Liver (tissue), 8 donors: ENCODE measurements at regions not wholly inside any gene's neighbourhood (a gene's known extent, or its start where the extent isn't known, plus 50 kb on each side); places are given as distances from the start of the nearest gene placed in this dataset.

Experiments used
- DNase-seq: peaks from one replicate; pipeline ENCODE4 v3.0.0-alpha.2; 2017; ENCODE audit warnings: low spot score
- H3K27ac ChIP-seq, 2 donors: one replicate each; pipeline ENCODE4 v1.7.0; 2013; ENCODE audit warnings: inconsistent platforms in 2 of 2, low read length in 2 of 2, control low read depth in 1 of 2, low read depth in 1 of 2, mild to moderate bottlenecking in 1 of 2
- H3K27me3 ChIP-seq, 4 donors: one replicate each; pipeline versions ENCODE4 v1.6.1 to v1.7.0; 2013; ENCODE audit warnings: low read length in 3 of 4, inconsistent platforms in 1 of 4, mild to moderate bottlenecking in 1 of 4, moderate library complexity in 1 of 4; ENCODE audit not compliant: control insufficient read depth in 4 of 4, insufficient read depth in 4 of 4
- H3K36me3 ChIP-seq, 4 donors: one replicate each; pipeline versions ENCODE4 v1.6.1 to v1.7.0; 2013; ENCODE audit warnings: low read length in 3 of 4, mild to moderate bottlenecking in 3 of 4, low read depth in 1 of 4, moderate library complexity in 1 of 4; ENCODE audit not compliant: control insufficient read depth in 4 of 4, insufficient read depth in 3 of 4
- H3K4me1 ChIP-seq, 4 donors: one replicate each; pipeline versions ENCODE4 v1.6.1 to v1.7.0; 2013; ENCODE audit warnings: low read length in 3 of 4, mild to moderate bottlenecking in 3 of 4, moderate library complexity in 1 of 4; ENCODE audit not compliant: control insufficient read depth in 4 of 4, insufficient read depth in 4 of 4
- H3K4me3 ChIP-seq, 3 donors: one replicate each; pipeline versions ENCODE4 v1.6.1 to v1.7.0; 2013; ENCODE audit warnings: low read length in 3 of 3, control low read depth in 1 of 3, low read depth in 1 of 3, mild to moderate bottlenecking in 1 of 3
- H3K9ac ChIP-seq, 2 donors: one replicate each; pipeline ENCODE4 v1.7.0; 2013; ENCODE audit warnings: low read length in 2 of 2, mild to moderate bottlenecking in 2 of 2, moderate library complexity in 2 of 2, control low read depth in 1 of 2, low read depth in 1 of 2
- H3K9me3 ChIP-seq, 4 donors: one replicate each; pipeline versions ENCODE4 v1.6.1 to v1.7.0; 2013; ENCODE audit warnings: low read length in 3 of 4; ENCODE audit not compliant: control insufficient read depth in 4 of 4
- ATF3 ChIP-seq: IDR thresholded peaks from 2 replicates; pipeline ENCODE4 v1.6.1; 2016; ENCODE audit warnings: antibody characterized with exemption
- CTCF ChIP-seq: fragments of 150-350 bp; IDR thresholded peaks from 2 replicates; pipeline ENCODE4 v1.5.1; 2017; ENCODE audit warnings: improper control_type of control experiment, low read depth, low read length; ENCODE audit not compliant: missing input control
- EGR1 ChIP-seq, 2 donors: IDR thresholded peaks; 2 replicates each; pipeline ENCODE4 v1.6.1; 2016 to 2018; ENCODE audit warnings: antibody characterized with exemption in 2 of 2, low read depth in 2 of 2
- FOXA1 ChIP-seq: IDR thresholded peaks from 2 replicates; pipeline ENCODE4 v1.6.1; 2016; ENCODE audit warnings: antibody characterized with exemption
- FOXA2 ChIP-seq: IDR thresholded peaks from 2 replicates; pipeline ENCODE4 v1.6.1; 2016; ENCODE audit warnings: antibody characterized with exemption
- GABPA ChIP-seq, 2 donors: IDR thresholded peaks in 1 of 2; conservative IDR thresholded peaks in 1 of 2; 2 replicates each; pipeline ENCODE4 v1.6.1; 2016; ENCODE audit warnings: antibody characterized with exemption in 2 of 2, mild to moderate bottlenecking in 1 of 2, moderate library complexity in 1 of 2
- HNF4G ChIP-seq: IDR thresholded peaks from 2 replicates; pipeline ENCODE4 v1.6.1; 2016; ENCODE audit warnings: antibody characterized with exemption
- JUND ChIP-seq, 2 donors: IDR thresholded peaks; 2 replicates each; pipeline ENCODE4 v1.6.1; 2016; ENCODE audit warnings: antibody characterized with exemption in 2 of 2
- MAX ChIP-seq: IDR thresholded peaks from 2 replicates; pipeline ENCODE4 v1.6.1; 2016; ENCODE audit warnings: antibody characterized with exemption
- RAD21 ChIP-seq, 2 donors: IDR thresholded peaks; 2 replicates each; pipeline ENCODE4 v1.6.1; 2016; ENCODE audit warnings: antibody characterized with exemption in 2 of 2, mild to moderate bottlenecking in 2 of 2
- SP1 ChIP-seq: IDR thresholded peaks from 2 replicates; pipeline ENCODE4 v1.6.1; 2018; ENCODE audit warnings: antibody characterized with exemption, mild to moderate bottlenecking
- YY1 ChIP-seq: IDR thresholded peaks from 2 replicates; pipeline ENCODE4 v1.6.1; 2016; ENCODE audit warnings: antibody characterized with exemption, mild to moderate bottlenecking
- WGBS: extraction: QIAGEN DNeasy Blood & Tissue Kit; methylation state at CpG from one replicate; pipeline ENCODE4 v1.1.7; 2013; 5-methylcytosine and 5-hydroxymethylcytosine counted together
- TF ChIP-seq, protein P1 (sequence below): IDR thresholded peaks from 2 replicates; pipeline ENCODE4 v1.6.1; 2016; ENCODE audit warnings: antibody characterized with exemption
- TF ChIP-seq, protein P2 (sequence below): IDR thresholded peaks from 2 replicates; pipeline ENCODE4 v1.6.1; 2016; ENCODE audit warnings: antibody characterized with exemption, mild to moderate bottlenecking
- donor health status: healthy.
- donor health status: healthy.
- donor health status: healthy.
- donor health status: healthy.
- donor health status: healthy.

- no peak for TF ChIP-seq CTCF
- TF ChIP-seq GABPA (IDR thresholded peaks at IDR 0.05 in 1 of 2, conservative IDR thresholded peaks at IDR 0.05 in 1 of 2), result no peak
- TF ChIP-seq HNF4G, result no peak
- no peak for TF ChIP-seq RAD21 (IDR thresholded peaks at IDR 0.05)
- no peak for TF ChIP-seq YY1
- TF ChIP-seq FOXA1, result no peak
- TF ChIP-seq SP1, result no peak
- TF ChIP-seq, protein P1, sequence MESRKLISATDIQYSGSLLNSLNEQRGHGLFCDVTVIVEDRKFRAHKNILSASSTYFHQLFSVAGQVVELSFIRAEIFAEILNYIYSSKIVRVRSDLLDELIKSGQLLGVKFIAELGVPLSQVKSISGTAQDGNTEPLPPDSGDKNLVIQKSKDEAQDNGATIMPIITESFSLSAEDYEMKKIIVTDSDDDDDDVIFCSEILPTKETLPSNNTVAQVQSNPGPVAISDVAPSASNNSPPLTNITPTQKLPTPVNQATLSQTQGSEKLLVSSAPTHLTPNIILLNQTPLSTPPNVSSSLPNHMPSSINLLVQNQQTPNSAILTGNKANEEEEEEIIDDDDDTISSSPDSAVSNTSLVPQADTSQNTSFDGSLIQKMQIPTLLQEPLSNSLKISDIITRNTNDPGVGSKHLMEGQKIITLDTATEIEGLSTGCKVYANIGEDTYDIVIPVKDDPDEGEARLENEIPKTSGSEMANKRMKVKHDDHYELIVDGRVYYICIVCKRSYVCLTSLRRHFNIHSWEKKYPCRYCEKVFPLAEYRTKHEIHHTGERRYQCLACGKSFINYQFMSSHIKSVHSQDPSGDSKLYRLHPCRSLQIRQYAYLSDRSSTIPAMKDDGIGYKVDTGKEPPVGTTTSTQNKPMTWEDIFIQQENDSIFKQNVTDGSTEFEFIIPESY, result no peak
Measured at GRCh38 chr13:105920370-105920769, 615.1 kb downstream of the EFNB2 start (continued).

- H3K36me3 ChIP-seq, result no peaks in the 10 kb centered on the region
- TF ChIP-seq MAX (no peak), CTCF (no peak), HNF4G (no peak), RAD21 (IDR thresholded peaks at IDR 0.05) (no peak), FOXA2 (no peak), JUND (IDR thresholded peaks at IDR 0.05) (no peak), EGR1 (IDR thresholded peaks at IDR 0.05; ENCODE audit: low read depth in 2 of 2) (no peak), YY1 (no peak), FOXA1 (no peak), GABPA (IDR thresholded peaks at IDR 0.05 in 1 of 2, conservative IDR thresholded peaks at IDR 0.05 in 1 of 2) (no peak), ATF3 (no peak)
- TF ChIP-seq, protein P1, result no peak
- TF ChIP-seq, protein P2, sequence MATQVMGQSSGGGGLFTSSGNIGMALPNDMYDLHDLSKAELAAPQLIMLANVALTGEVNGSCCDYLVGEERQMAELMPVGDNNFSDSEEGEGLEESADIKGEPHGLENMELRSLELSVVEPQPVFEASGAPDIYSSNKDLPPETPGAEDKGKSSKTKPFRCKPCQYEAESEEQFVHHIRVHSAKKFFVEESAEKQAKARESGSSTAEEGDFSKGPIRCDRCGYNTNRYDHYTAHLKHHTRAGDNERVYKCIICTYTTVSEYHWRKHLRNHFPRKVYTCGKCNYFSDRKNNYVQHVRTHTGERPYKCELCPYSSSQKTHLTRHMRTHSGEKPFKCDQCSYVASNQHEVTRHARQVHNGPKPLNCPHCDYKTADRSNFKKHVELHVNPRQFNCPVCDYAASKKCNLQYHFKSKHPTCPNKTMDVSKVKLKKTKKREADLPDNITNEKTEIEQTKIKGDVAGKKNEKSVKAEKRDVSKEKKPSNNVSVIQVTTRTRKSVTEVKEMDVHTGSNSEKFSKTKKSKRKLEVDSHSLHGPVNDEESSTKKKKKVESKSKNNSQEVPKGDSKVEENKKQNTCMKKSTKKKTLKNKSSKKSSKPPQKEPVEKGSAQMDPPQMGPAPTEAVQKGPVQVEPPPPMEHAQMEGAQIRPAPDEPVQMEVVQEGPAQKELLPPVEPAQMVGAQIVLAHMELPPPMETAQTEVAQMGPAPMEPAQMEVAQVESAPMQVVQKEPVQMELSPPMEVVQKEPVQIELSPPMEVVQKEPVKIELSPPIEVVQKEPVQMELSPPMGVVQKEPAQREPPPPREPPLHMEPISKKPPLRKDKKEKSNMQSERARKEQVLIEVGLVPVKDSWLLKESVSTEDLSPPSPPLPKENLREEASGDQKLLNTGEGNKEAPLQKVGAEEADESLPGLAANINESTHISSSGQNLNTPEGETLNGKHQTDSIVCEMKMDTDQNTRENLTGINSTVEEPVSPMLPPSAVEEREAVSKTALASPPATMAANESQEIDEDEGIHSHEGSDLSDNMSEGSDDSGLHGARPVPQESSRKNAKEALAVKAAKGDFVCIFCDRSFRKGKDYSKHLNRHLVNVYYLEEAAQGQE, result no peak
- H3K9ac ChIP-seq, result no peak overlapping the region
- no peaks in the 10 kb centered on the region for H3K27me3 ChIP-seq
- H3K9me3 ChIP-seq, result no peaks in the 10 kb centered on the region
- H3K27ac ChIP-seq, result no peak overlapping the region
- DNase-seq, result no peak
- 62% methylated on average over 16 of the region's 16 CpGs for WGBS
- H3K4me3 ChIP-seq, result no peak overlapping the region
- H3K4me1 ChIP-seq, result no peaks in the 10 kb centered on the region
Measured at GRCh38 chr13:105918842-105919741, 616.4 kb downstream of the EFNB2 start.
